Natural killer cell (primary cell): ENCODE measurements at regions not wholly inside any gene's neighbourhood (a gene's known extent, or its start where the extent isn't known, plus 50 kb on each side); places are given as distances from the start of the nearest gene placed in this dataset.

Source experiments
- ATAC-seq, 3 donors: fragments of 150-1000 bp in 2 of 3; fragments of 200-7000 bp in 1 of 3; cut with Tn5 transposase; 1 replicate in 1 of 3; 2 replicates in 2 of 3; pipeline ENCODE4 v1.10.0; 2021; ENCODE audit warnings: mild to moderate bottlenecking in 2 of 3, moderate library complexity in 2 of 3
- DNase-seq, 2 donors: peaks; one replicate each; pipeline versions ENCODE4 v3.0.0 to v3.0.0-alpha.2; 2013 to 2021; ENCODE audit warnings: mixed read lengths in 1 of 2
- H3K27ac ChIP-seq: one replicate; pipeline ENCODE4 v1.5.1; 2013; ENCODE audit warnings: mild to moderate bottlenecking, low read length
- H3K27me3 ChIP-seq: one replicate; pipeline ENCODE4 v1.6.1; 2013; ENCODE audit warnings: low read length; ENCODE audit not compliant: control insufficient read depth, insufficient read depth
- H3K36me3 ChIP-seq: one replicate; pipeline ENCODE4 v1.6.1; 2013; ENCODE audit warnings: low read length; ENCODE audit not compliant: control insufficient read depth, insufficient read depth
- H3K4me1 ChIP-seq: one replicate; pipeline ENCODE4 v1.6.1; 2013; ENCODE audit warnings: low read length; ENCODE audit not compliant: control insufficient read depth, insufficient read depth
- H3K4me3 ChIP-seq: one replicate; pipeline ENCODE4 v1.5.1; 2013; ENCODE audit warnings: low read length
- H3K9me3 ChIP-seq: one replicate; pipeline ENCODE4 v1.6.1; 2013; ENCODE audit warnings: low read length; ENCODE audit not compliant: control insufficient read depth, insufficient read depth
- H3K27ac Mint-ChIP-seq, 2 donors: one replicate each; pipeline ENCODE4 v1.8.0; 2022; ENCODE audit warnings: mild to moderate bottlenecking in 2 of 2, mixed read lengths in 2 of 2, moderate library complexity in 1 of 2
- H3K27me3 Mint-ChIP-seq, 2 donors: one replicate each; pipeline ENCODE4 v1.8.0; 2022; ENCODE audit warnings: low read depth in 2 of 2, mixed read lengths in 2 of 2
- H3K36me3 Mint-ChIP-seq: one replicate; pipeline ENCODE4 v1.8.0; 2022; ENCODE audit warnings: mixed read lengths
- H3K4me1 Mint-ChIP-seq, 2 donors: one replicate each; pipeline ENCODE4 v1.8.0; 2022; ENCODE audit warnings: mixed read lengths in 2 of 2
- H3K4me3 Mint-ChIP-seq: one replicate; pipeline ENCODE4 v1.8.0; 2022; ENCODE audit warnings: mild to moderate bottlenecking, moderate library complexity, mixed read lengths
- H3K9me3 Mint-ChIP-seq, 2 donors: one replicate each; pipeline ENCODE4 v1.8.0; 2022; ENCODE audit warnings: mixed read lengths in 2 of 2
- CTCF ChIP-seq: fragments of 200-600 bp; IDR thresholded peaks from one replicate; pipeline ENCODE4 v1.8.0; 2022; ENCODE audit warnings: antibody characterized with exemption
- WGBS: methylation state at CpG from one replicate; pipeline ENCODE4 v1.1.7; 2013; ENCODE audit warnings: missing lambda C conversion rate; ENCODE audit not compliant: insufficient coverage; 5-methylcytosine and 5-hydroxymethylcytosine counted together
- intact Hi-C: fragments of 100-400 bp; cut with micrococcal nuclease; formaldehyde crosslinking; loops from one replicate; pipeline ENCODE4 v1.14.2; 2022

- no peak for TF ChIP-seq CTCF
- no peaks in the 10 kb centered on the region for H3K27me3 ChIP-seq
- Mint-ChIP-seq H3K4me1 (no peaks in the 10 kb centered on the region), H3K36me3 (no peaks in the 10 kb centered on the region), H3K4me3 (no peak overlapping the region), H3K27me3 (peaks cover 7% of the 10 kb centered on the region in 2 donors), H3K27ac (no peak overlapping the region), H3K9me3 (no peaks in the 10 kb centered on the region)
- DNase-seq (no peak), ATAC-seq (no peak)
- no peak overlapping the region for H3K27ac ChIP-seq
- no peaks in the 10 kb centered on the region for H3K4me1 ChIP-seq
- no peak overlapping the region for H3K4me3 ChIP-seq
- H3K9me3 ChIP-seq, result no peaks in the 10 kb centered on the region
- H3K36me3 ChIP-seq, result no peaks in the 10 kb centered on the region
- intact Hi-C loops, result no loop called here
- 97% methylated on average over 3 of the region's 3 CpGs for WGBS
Observed at GRCh38 chr19:5234412-5234811, 106.2 kb downstream of the PTPRS start.

GRCh38 chr19:5232798-5233505 lies 107.7 kb downstream of the PTPRS start:
- WGBS, result 96% methylated on average over 12 of the region's 12 CpGs
- H3K9me3 Mint-ChIP-seq, result no peaks in the 10 kb centered on the region
- no peak overlapping the region for H3K4me3 Mint-ChIP-seq

GRCh38 chr19:5231857-5232678 lies 108.5 kb downstream of the PTPRS start:
- 97% methylated on average over 5 of the region's 5 CpGs for WGBS
- H3K4me3 ChIP-seq, result no peak overlapping the region
- intact Hi-C loops, result no loop called here
- ATAC-seq (no peak), DNase-seq (no peak)
- H3K9me3 ChIP-seq, result no peaks in the 10 kb centered on the region
- Mint-ChIP-seq H3K36me3 (no peaks in the 10 kb centered on the region), H3K4me3 (no peak overlapping the region), H3K27me3 (peaks cover 15 to 16% of the 10 kb centered on the region in 2 donors), H3K9me3 (no peaks in the 10 kb centered on the region), H3K27ac (no peak overlapping the region), H3K4me1 (peaks cover 0 to 8% of the 10 kb centered on the region in 2 donors)
- TF ChIP-seq CTCF, result no peak
- no peaks in the 10 kb centered on the region for H3K36me3 ChIP-seq
- H3K27me3 ChIP-seq, result no peaks in the 10 kb centered on the region
- H3K27ac ChIP-seq, result no peak overlapping the region
- H3K4me1 ChIP-seq, result no peaks in the 10 kb centered on the region

More at GRCh38 chr19:5232798-5233505, 107.7 kb downstream of the PTPRS start:
- Histone ChIP-seq H3K27ac (no peak overlapping the region), H3K4me1 (no peaks in the 10 kb centered on the region), H3K9me3 (no peaks in the 10 kb centered on the region), H3K27me3 (no peaks in the 10 kb centered on the region), H3K4me3 (no peak overlapping the region), H3K36me3 (no peaks in the 10 kb centered on the region)
- no peak for DNase-seq
- Mint-ChIP-seq H3K36me3 (no peaks in the 10 kb centered on the region), H3K27me3 (peaks cover 13 to 15% of the 10 kb centered on the region in 2 donors), H3K27ac (no peak overlapping the region), H3K4me1 (peaks cover 0 to 8% of the 10 kb centered on the region in 2 donors)
- intact Hi-C loops, result no loop called here
- TF ChIP-seq CTCF, result no peak
- ATAC-seq, result no peak
